ENCODE measurements at regions not wholly inside any gene's neighbourhood (a gene's known extent, or its start where the extent isn't known, plus 50 kb on each side); places are given as distances from the start of the nearest gene placed in this dataset.

DNA sequence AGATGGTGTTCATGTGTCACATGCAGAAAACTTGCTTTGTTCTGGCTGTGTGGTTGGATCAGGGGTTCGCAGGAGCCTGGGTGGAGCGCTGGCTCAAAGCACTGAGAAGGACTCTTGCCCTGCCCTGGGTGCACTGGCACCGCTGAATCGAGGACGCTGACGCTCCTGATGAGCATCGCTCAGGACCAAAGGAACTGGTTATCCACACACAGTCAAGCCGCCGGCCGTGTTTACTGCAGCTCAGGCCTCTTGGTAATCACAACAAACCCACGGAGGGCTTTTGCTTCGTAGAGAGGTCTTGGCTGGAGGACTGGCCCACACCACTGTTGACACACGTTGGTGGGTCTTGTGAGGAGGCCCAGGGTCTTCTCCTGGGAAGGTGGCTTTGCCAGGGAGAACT is 299.4 kb upstream of the IRX2 start:
- Histone ChIP-seq H3K23me2 (ENCODE audit: low read depth, low read length) (no peaks in the 10 kb centered on the region), H3K23ac (ENCODE audit: insufficient read length) (no peak overlapping the region), H3K36me3 (ENCODE audit: control insufficient read depth in 2 of 4, insufficient read depth in 4 of 4, low read length in 3 of 4) (no peaks in the 10 kb centered on the region), H3K79me1 (ENCODE audit: low read depth, low read length) (no peaks in the 10 kb centered on the region), H4K91ac (replicated peaks; ENCODE audit: insufficient read length, low read length) (no peak overlapping the region), H3K79me2 (ENCODE audit: control insufficient read depth in 1 of 2, insufficient read depth in 2 of 2, low read length in 2 of 2) (no peaks in the 10 kb centered on the region), H3K27ac (ENCODE audit: low read depth, low read length) (no peak overlapping the region), H3K9ac (replicated peaks in 1 of 4; ENCODE audit: extremely low read depth in 1 of 4, low read depth in 3 of 4, low read length in 3 of 4) (no peak overlapping the region), H4K20me1 (replicated peaks in 1 of 2; ENCODE audit: control insufficient read depth in 1 of 2, insufficient read depth in 2 of 2, low read length in 2 of 2) (no peaks in the 10 kb centered on the region), H3K4me2 (ENCODE audit: insufficient read depth in 1 of 2, low read depth in 2 of 2, low read length in 2 of 2) (no peak overlapping the region), H3K4me1 (replicated peaks in 1 of 4; ENCODE audit: control insufficient read depth in 3 of 4, insufficient read depth in 4 of 4, low read length in 3 of 4) (peaks cover 0 to 2% (median 0%) of the 10 kb centered on the region in 4 experiments; a peak in 1 of 7 replicates), H3K56ac (replicated peaks; ENCODE audit: insufficient read length, low read depth, low read length) (no peak overlapping the region), H3K9me3 (ENCODE audit: insufficient read depth in 2 of 2, low read depth in 1 of 2, low read length in 1 of 2) (no peaks in the 10 kb centered on the region), H4K5ac (ENCODE audit: insufficient read length, low read depth, low read length) (no peak overlapping the region), H3K18ac (ENCODE audit: extremely low read depth, low read length) (no peak overlapping the region), H2BK5ac (ENCODE audit: low read depth, low read length) (no peak overlapping the region), H3K27me3 (replicated peaks in 1 of 4; ENCODE audit: control insufficient read depth in 3 of 4, extremely low read depth in 1 of 4, insufficient read depth in 3 of 4, low read length in 3 of 4) (no peaks in the 10 kb centered on the region), H3K14ac (ENCODE audit: insufficient read length) (no peak overlapping the region), H2BK120ac (replicated peaks; ENCODE audit: low read depth, low read length) (no peak overlapping the region), H2BK12ac (ENCODE audit: low read depth, low read length) (no peak overlapping the region), H2AK5ac (ENCODE audit: low read depth, low read length) (no peak overlapping the region), H3K4me3 (ENCODE audit: extremely low read depth in 1 of 4, insufficient read depth in 2 of 4, low read depth in 3 of 4, low read length in 4 of 4) (no peak overlapping the region), H3K4ac (replicated peaks; ENCODE audit: insufficient read length, low read depth, low read length) (peak overlapping the region; percentile 48), H2BK20ac (ENCODE audit: low read length) (no peak overlapping the region), H2AFZ (ENCODE audit: low read length) (no peak overlapping the region), H4K8ac (ENCODE audit: extremely low read depth, insufficient read depth, low read length) (no peak overlapping the region), H2BK15ac (ENCODE audit: low read length) (no peak overlapping the region)
- no peak for FAIRE-seq
- CTCF ChIA-PET (ENCODE audit: partially characterized antibody): no interaction called here
- no peak for DNase-seq (ENCODE audit: low read depth in 1 of 2, low spot score in 2 of 2)
- WGBS, 2 experiments (ENCODE audit: extremely low coverage in 1 of 2, insufficient coverage in 1 of 2, insufficient read length in 1 of 2, insufficient replicate concordance in 2 of 2, low coverage in 1 of 2, low lambda C conversion rate in 2 of 2, missing lambda C conversion rate in 1 of 2): 91% methylated on average over 13 of the region's 13 CpGs; no CpG with 5 or more reads in 1 of the 2 experiments
- POLR2A ChIA-PET (ENCODE audit: partially characterized antibody): no interaction called here
- TF ChIP-seq JUND (IDR thresholded peaks at IDR 0.05; ENCODE audit: low read length) (no peak), CHD1 (IDR thresholded peaks at IDR 0.05; ENCODE audit: low read depth, low read length) (no peak), JUN (IDR thresholded peaks at IDR 0.05; ENCODE audit: low read depth, low read length) (no peak), RBBP5 (IDR thresholded peaks at IDR 0.05; ENCODE audit: borderline replicate concordance, low read depth, low read length) (no peak), RXRA (IDR thresholded peaks at IDR 0.05; ENCODE audit: insufficient read depth, low read depth, low read length) (no peak), RNF2 (IDR thresholded peaks at IDR 0.05; ENCODE audit: borderline replicate concordance, low read depth, low read length, missing control alignments, poor library complexity, severe bottlenecking) (no peak), ASH2L (IDR thresholded peaks at IDR 0.05; ENCODE audit: low read length) (no peak), KDM5A (IDR thresholded peaks at IDR 0.05; ENCODE audit: low read length) (no peak), EZH2 (IDR thresholded peaks at IDR 0.05; ENCODE audit: low read depth, low read length, severe bottlenecking) (no peak), SP4 (IDR thresholded peaks at IDR 0.05; ENCODE audit: low read length) (no peak)
- TF ChIP-seq, protein P1, sequence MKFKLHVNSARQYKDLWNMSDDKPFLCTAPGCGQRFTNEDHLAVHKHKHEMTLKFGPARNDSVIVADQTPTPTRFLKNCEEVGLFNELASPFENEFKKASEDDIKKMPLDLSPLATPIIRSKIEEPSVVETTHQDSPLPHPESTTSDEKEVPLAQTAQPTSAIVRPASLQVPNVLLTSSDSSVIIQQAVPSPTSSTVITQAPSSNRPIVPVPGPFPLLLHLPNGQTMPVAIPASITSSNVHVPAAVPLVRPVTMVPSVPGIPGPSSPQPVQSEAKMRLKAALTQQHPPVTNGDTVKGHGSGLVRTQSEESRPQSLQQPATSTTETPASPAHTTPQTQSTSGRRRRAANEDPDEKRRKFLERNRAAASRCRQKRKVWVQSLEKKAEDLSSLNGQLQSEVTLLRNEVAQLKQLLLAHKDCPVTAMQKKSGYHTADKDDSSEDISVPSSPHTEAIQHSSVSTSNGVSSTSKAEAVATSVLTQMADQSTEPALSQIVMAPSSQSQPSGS (IDR thresholded peaks at IDR 0.05; ENCODE audit: low read length): no peak
- TF ChIP-seq, protein P2, sequence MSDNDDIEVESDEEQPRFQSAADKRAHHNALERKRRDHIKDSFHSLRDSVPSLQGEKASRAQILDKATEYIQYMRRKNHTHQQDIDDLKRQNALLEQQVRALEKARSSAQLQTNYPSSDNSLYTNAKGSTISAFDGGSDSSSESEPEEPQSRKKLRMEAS (IDR thresholded peaks at IDR 0.05): no peak
